ENCODE measurements at regions not wholly inside any gene's neighbourhood (a gene's known extent, or its start where the extent isn't known, plus 50 kb on each side); places are given as distances from the start of the nearest gene placed in this dataset.

- no peak for TF ChIP-seq EZH2 (IDR thresholded peaks at IDR 0.05; ENCODE audit: borderline replicate concordance, insufficient read depth, low read depth, low read length, poor library complexity, severe bottlenecking)
- TF ChIP-seq, protein P1, sequence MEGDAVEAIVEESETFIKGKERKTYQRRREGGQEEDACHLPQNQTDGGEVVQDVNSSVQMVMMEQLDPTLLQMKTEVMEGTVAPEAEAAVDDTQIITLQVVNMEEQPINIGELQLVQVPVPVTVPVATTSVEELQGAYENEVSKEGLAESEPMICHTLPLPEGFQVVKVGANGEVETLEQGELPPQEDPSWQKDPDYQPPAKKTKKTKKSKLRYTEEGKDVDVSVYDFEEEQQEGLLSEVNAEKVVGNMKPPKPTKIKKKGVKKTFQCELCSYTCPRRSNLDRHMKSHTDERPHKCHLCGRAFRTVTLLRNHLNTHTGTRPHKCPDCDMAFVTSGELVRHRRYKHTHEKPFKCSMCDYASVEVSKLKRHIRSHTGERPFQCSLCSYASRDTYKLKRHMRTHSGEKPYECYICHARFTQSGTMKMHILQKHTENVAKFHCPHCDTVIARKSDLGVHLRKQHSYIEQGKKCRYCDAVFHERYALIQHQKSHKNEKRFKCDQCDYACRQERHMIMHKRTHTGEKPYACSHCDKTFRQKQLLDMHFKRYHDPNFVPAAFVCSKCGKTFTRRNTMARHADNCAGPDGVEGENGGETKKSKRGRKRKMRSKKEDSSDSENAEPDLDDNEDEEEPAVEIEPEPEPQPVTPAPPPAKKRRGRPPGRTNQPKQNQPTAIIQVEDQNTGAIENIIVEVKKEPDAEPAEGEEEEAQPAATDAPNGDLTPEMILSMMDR (IDR thresholded peaks at IDR 0.05) = no peak
Measured at GRCh38 chr18:45554389-45554737, 60.9 kb upstream of the SLC14A2 start.
